GM21825 (cell line): ENCODE measurements at regions not wholly inside any gene's neighbourhood (a gene's known extent, or its start where the extent isn't known, plus 50 kb on each side); places are given as distances from the start of the nearest gene placed in this dataset.

Source experiments
- ATAC-seq: cut with Tn5 transposase; IDR thresholded peaks from one replicate; pipeline ENCODE4 v1.9.1; 2021; ENCODE audit warnings: mild to moderate bottlenecking, moderate library complexity; ENCODE audit not compliant: unreplicated experiment

- no peak for ATAC-seq
These were observed 106.2 kb upstream of the TUT7 start for GRCh38 chr9:86460216-86461002.

GRCh38 chr9:86459599-86460155 is 105.5 kb upstream of the TUT7 start:
- no peak for ATAC-seq

- no peak for ATAC-seq
These were observed 105.0 kb upstream of the TUT7 start for GRCh38 chr9:86459191-86459590.

- no peak for ATAC-seq
These were observed 104.1 kb upstream of the TUT7 start for GRCh38 chr9:86458191-86458855.

GRCh38 chr9:86456416-86456815 is 102.2 kb upstream of the TUT7 start:
- ATAC-seq, result no peak

GRCh38 chr9:86454701-86455615 is 100.7 kb upstream of the TUT7 start:
- ATAC-seq, result no peak

GRCh38 chr9:86452201-86452828 is 98.1 kb upstream of the TUT7 start:
- no peak for ATAC-seq

- no peak for ATAC-seq
These were observed 95.0 kb upstream of the TUT7 start for GRCh38 chr9:86449246-86449645.

GRCh38 chr9:86445671-86446070 is 91.5 kb upstream of the TUT7 start:
- no peak for ATAC-seq

- no peak for ATAC-seq
These were observed 89.8 kb upstream of the TUT7 start for GRCh38 chr9:86443992-86444391.

GRCh38 chr9:86434039-86434726 is 80.0 kb upstream of the TUT7 start:
- ATAC-seq, result no peak

- no peak for ATAC-seq
These were observed 70.2 kb upstream of the TUT7 start for GRCh38 chr9:86424251-86424891.

- no peak for ATAC-seq
These were observed 60.0 kb upstream of the TUT7 start for GRCh38 chr9:86413971-86414880.

GRCh38 chr9:86410281-86410680 is 56.1 kb upstream of the TUT7 start:
- no peak for ATAC-seq

GRCh38 chr9:86408121-86408520 is 53.9 kb upstream of the TUT7 start:
- ATAC-seq, result no peak

GRCh38 chr9:86407022-86407421 is 52.8 kb upstream of the TUT7 start:
- ATAC-seq, result no peak

- no peak for ATAC-seq
These were observed 52.2 kb upstream of the TUT7 start for GRCh38 chr9:86406366-86406765.

GRCh38 chr9:86405926-86406325 is 51.7 kb upstream of the TUT7 start:
- no peak for ATAC-seq

GRCh38 chr9:86405086-86405491 is 50.9 kb upstream of the TUT7 start:
- no peak for ATAC-seq
